ENCODE measurements at regions not wholly inside any gene's neighbourhood (a gene's known extent, or its start where the extent isn't known, plus 50 kb on each side); places are given as distances from the start of the nearest gene placed in this dataset.
"Not testable (repeated sequence)": the region's sequence is repeated elsewhere in the genome, so short reads cannot be mapped to it uniquely, and the experiment has no call there.

GRCh38 chr9:39802561-39802960, 447.1 kb downstream of the SPATA31A1 start:
- not testable (repeated sequence) for H3K27me3 ChIP-seq (ENCODE audit: control insufficient read depth, insufficient read depth, low read length); H3K36me3 ChIP-seq (ENCODE audit: control insufficient read depth, insufficient read depth, low read length); H3K4me3 ChIP-seq (ENCODE audit: low read depth, low read length); FAIRE-seq; DNase-seq (ENCODE audit: low read depth)

- not testable (repeated sequence) for H3K36me3 ChIP-seq (ENCODE audit: control insufficient read depth, insufficient read depth, low read length); H3K27me3 ChIP-seq (ENCODE audit: control insufficient read depth, insufficient read depth, low read length); FAIRE-seq
- peak; percentile 17 for DNase-seq (ENCODE audit: low read depth)
- peak overlapping the region; percentile 46 for H3K4me3 ChIP-seq (ENCODE audit: low read depth, low read length)
Observed at GRCh38 chr9:39809401-39810226, 454.1 kb downstream of the SPATA31A1 start.

- FAIRE-seq; H3K36me3 ChIP-seq (ENCODE audit: control insufficient read depth, insufficient read depth, low read length); H3K27me3 ChIP-seq (ENCODE audit: control insufficient read depth, insufficient read depth, low read length); DNase-seq (ENCODE audit: low read depth); H3K4me3 ChIP-seq (ENCODE audit: low read depth, low read length): not testable (repeated sequence)
Observed at GRCh38 chr9:39810401-39810800, 454.9 kb downstream of the SPATA31A1 start.

- H3K36me3 ChIP-seq (ENCODE audit: control insufficient read depth, insufficient read depth, low read length); DNase-seq (ENCODE audit: low read depth); FAIRE-seq; H3K4me3 ChIP-seq (ENCODE audit: low read depth, low read length); H3K27me3 ChIP-seq (ENCODE audit: control insufficient read depth, insufficient read depth, low read length): not testable (repeated sequence)
Observed at GRCh38 chr9:39811615-39812014, 456.1 kb downstream of the SPATA31A1 start.

GRCh38 chr9:39828457-39828856, 473.0 kb downstream of the SPATA31A1 start:
- DNase-seq (ENCODE audit: low read depth): peak; percentile 0
- not testable (repeated sequence) for FAIRE-seq; H3K27me3 ChIP-seq (ENCODE audit: control insufficient read depth, insufficient read depth, low read length); H3K36me3 ChIP-seq (ENCODE audit: control insufficient read depth, insufficient read depth, low read length); H3K4me3 ChIP-seq (ENCODE audit: low read depth, low read length)
- peak; percentile 16 for TF ChIP-seq CTCF (IDR thresholded peaks at IDR 0.05; ENCODE audit: insufficient read depth, low read length, severe bottlenecking)
